Naive B cell (primary cell): ENCODE measurements at regions not wholly inside any gene's neighbourhood (a gene's known extent, or its start where the extent isn't known, plus 50 kb on each side); places are given as distances from the start of the nearest gene placed in this dataset.

Source experiments
- ATAC-seq, 2 donors: fragments of 150-1000 bp; cut with Tn5 transposase; 2 replicates each; pipeline ENCODE4 v1.10.0; 2021; ENCODE audit warnings: low read depth in 2 of 2, mild to moderate bottlenecking in 2 of 2, moderate library complexity in 2 of 2
- DNase-seq: peaks from one replicate; pipeline ENCODE4 v3.0.0; 2022
- H3K27ac Mint-ChIP-seq, 6 donors: one replicate each; pipeline ENCODE4 v1.8.0; 2020 to 2022; ENCODE audit warnings: mild to moderate bottlenecking in 6 of 6, mixed read lengths in 6 of 6, moderate library complexity in 5 of 6, inconsistent platforms in 2 of 6
- H3K27me3 Mint-ChIP-seq, 3 donors: one replicate each; pipeline ENCODE4 v1.8.0; 2021 to 2022; ENCODE audit warnings: mixed read lengths in 3 of 3, mild to moderate bottlenecking in 1 of 3
- H3K36me3 Mint-ChIP-seq, 2 donors: one replicate each; pipeline ENCODE4 v1.8.0; 2020 to 2022; ENCODE audit warnings: mixed read lengths in 2 of 2, inconsistent platforms in 1 of 2, mild to moderate bottlenecking in 1 of 2
- H3K4me1 Mint-ChIP-seq, 3 donors: one replicate each; pipeline ENCODE4 v1.8.0; 2020 to 2022; ENCODE audit warnings: mixed read lengths in 3 of 3, inconsistent platforms in 1 of 3, mild to moderate bottlenecking in 1 of 3, moderate library complexity in 1 of 3
- H3K4me3 Mint-ChIP-seq, 8 donors: one replicate each; pipeline ENCODE4 v1.8.0; 2020 to 2022; ENCODE audit warnings: mild to moderate bottlenecking in 8 of 8, mixed read lengths in 8 of 8, moderate library complexity in 8 of 8, inconsistent platforms in 2 of 8
- H3K9me3 Mint-ChIP-seq, 7 donors: one replicate each; pipeline ENCODE4 v1.8.0; 2020 to 2022; ENCODE audit warnings: mixed read lengths in 7 of 7, mild to moderate bottlenecking in 5 of 7, inconsistent platforms in 2 of 7, moderate library complexity in 1 of 7

GRCh38 chr15:36498916-36499315, 80.5 kb upstream of the CDIN1 start:
- H3K4me1 Mint-ChIP-seq = no peaks in the 10 kb centered on the region
- ATAC-seq = no peak
- no peak overlapping the region for H3K27ac Mint-ChIP-seq
- H3K27me3 Mint-ChIP-seq = peaks cover 2 to 15% (median 6%) of the 10 kb centered on the region in 3 donors
- no peak for DNase-seq
- no peaks in the 10 kb centered on the region for H3K9me3 Mint-ChIP-seq
- H3K4me3 Mint-ChIP-seq = no peak overlapping the region
- H3K36me3 Mint-ChIP-seq = no peaks in the 10 kb centered on the region

- Mint-ChIP-seq H3K9me3 (no peaks in the 10 kb centered on the region), H3K4me3 (no peak overlapping the region), H3K27me3 (peaks cover 4 to 15% (median 4%) of the 10 kb centered on the region in 3 donors), H3K36me3 (no peaks in the 10 kb centered on the region), H3K4me1 (no peaks in the 10 kb centered on the region), H3K27ac (peak overlapping the region in 1 of 6 donors; percentile 13)
- ATAC-seq (no peak), DNase-seq (no peak)
These were observed 79.7 kb upstream of the CDIN1 start for GRCh38 chr15:36499412-36500389.

GRCh38 chr15:36501063-36501678, 78.3 kb upstream of the CDIN1 start:
- DNase-seq (no peak), ATAC-seq (peak in 1 of 2 donors; percentile 20)
- Mint-ChIP-seq H3K4me1 (no peaks in the 10 kb centered on the region), H3K27me3 (peaks cover 0 to 20% (median 4%) of the 10 kb centered on the region in 3 donors), H3K9me3 (no peaks in the 10 kb centered on the region), H3K36me3 (no peaks in the 10 kb centered on the region), H3K27ac (no peak overlapping the region), H3K4me3 (no peak overlapping the region)

- H3K4me3 Mint-ChIP-seq = no peak overlapping the region
- no peak for ATAC-seq
- H3K9me3 Mint-ChIP-seq = no peaks in the 10 kb centered on the region
- no peak for DNase-seq
- H3K27ac Mint-ChIP-seq = no peak overlapping the region
- H3K36me3 Mint-ChIP-seq = no peaks in the 10 kb centered on the region
- peaks cover 0 to 20% (median 7%) of the 10 kb centered on the region in 3 donors for H3K27me3 Mint-ChIP-seq
- no peaks in the 10 kb centered on the region for H3K4me1 Mint-ChIP-seq
These were observed 76.9 kb upstream of the CDIN1 start for GRCh38 chr15:36502509-36502908.

GRCh38 chr15:36506733-36507356, 72.6 kb upstream of the CDIN1 start:
- ATAC-seq (no peak), DNase-seq (no peak)
- H3K27ac Mint-ChIP-seq = no peak overlapping the region
- H3K36me3 Mint-ChIP-seq = no peaks in the 10 kb centered on the region
- no peaks in the 10 kb centered on the region for H3K9me3 Mint-ChIP-seq
- H3K27me3 Mint-ChIP-seq = peaks cover 0 to 28% (median 11%) of the 10 kb centered on the region in 3 donors
- no peaks in the 10 kb centered on the region for H3K4me1 Mint-ChIP-seq
- no peak overlapping the region for H3K4me3 Mint-ChIP-seq

- Mint-ChIP-seq H3K36me3 (no peaks in the 10 kb centered on the region), H3K4me3 (no peak overlapping the region), H3K4me1 (no peaks in the 10 kb centered on the region), H3K27me3 (peaks cover 0 to 26% (median 11%) of the 10 kb centered on the region in 3 donors), H3K27ac (no peak overlapping the region), H3K9me3 (no peaks in the 10 kb centered on the region)
- ATAC-seq (no peak), DNase-seq (no peak)
These were observed 72.0 kb upstream of the CDIN1 start for GRCh38 chr15:36507458-36507857.

GRCh38 chr15:36511594-36511993, 67.8 kb upstream of the CDIN1 start:
- Mint-ChIP-seq H3K4me3 (no peak overlapping the region), H3K9me3 (no peaks in the 10 kb centered on the region), H3K27ac (no peak overlapping the region), H3K4me1 (no peaks in the 10 kb centered on the region), H3K27me3 (peaks cover 0 to 9% (median 6%) of the 10 kb centered on the region in 3 donors), H3K36me3 (no peaks in the 10 kb centered on the region)
- ATAC-seq (no peak), DNase-seq (no peak)

- no peak overlapping the region for H3K4me3 Mint-ChIP-seq
- H3K36me3 Mint-ChIP-seq = no peaks in the 10 kb centered on the region
- peaks cover 0 to 5% (median 0%) of the 10 kb centered on the region in 7 donors for H3K9me3 Mint-ChIP-seq
These were observed 61.7 kb upstream of the CDIN1 start for GRCh38 chr15:36517758-36518157.

GRCh38 chr15:36519067-36519466, 60.4 kb upstream of the CDIN1 start:
- no peak overlapping the region for H3K27ac Mint-ChIP-seq
- DNase-seq (no peak), ATAC-seq (no peak)
- peaks cover 0 to 7% (median 5%) of the 10 kb centered on the region in 3 donors for H3K27me3 Mint-ChIP-seq
- no peak overlapping the region for H3K4me3 Mint-ChIP-seq
- no peaks in the 10 kb centered on the region for H3K36me3 Mint-ChIP-seq
- H3K9me3 Mint-ChIP-seq = peaks cover 0 to 5% (median 0%) of the 10 kb centered on the region in 7 donors
- H3K4me1 Mint-ChIP-seq = no peaks in the 10 kb centered on the region

More at GRCh38 chr15:36517758-36518157, 61.7 kb upstream of the CDIN1 start:
- DNase-seq (no peak), ATAC-seq (no peak)
- peaks cover 0 to 7% (median 5%) of the 10 kb centered on the region in 3 donors for H3K27me3 Mint-ChIP-seq
- no peaks in the 10 kb centered on the region for H3K4me1 Mint-ChIP-seq
- no peak overlapping the region for H3K27ac Mint-ChIP-seq

GRCh38 chr15:36525430-36525829, 54.0 kb upstream of the CDIN1 start:
- Mint-ChIP-seq H3K27me3 (peaks cover 0 to 5% (median 0%) of the 10 kb centered on the region in 3 donors), H3K4me3 (no peak overlapping the region), H3K27ac (no peak overlapping the region), H3K4me1 (peaks cover 0 to 5% (median 3%) of the 10 kb centered on the region in 3 donors), H3K36me3 (no peaks in the 10 kb centered on the region), H3K9me3 (peaks cover 0 to 8% (median 0%) of the 10 kb centered on the region in 7 donors)
- ATAC-seq = no peak
- no peak for DNase-seq

GRCh38 chr15:36527235-36528162, 51.9 kb upstream of the CDIN1 start:
- Mint-ChIP-seq H3K4me3 (no peak overlapping the region), H3K27ac (no peak overlapping the region), H3K9me3 (peaks cover 0 to 8% (median 0%) of the 10 kb centered on the region in 7 donors), H3K27me3 (peaks cover 0 to 5% (median 4%) of the 10 kb centered on the region in 3 donors), H3K36me3 (no peaks in the 10 kb centered on the region), H3K4me1 (peaks cover 0 to 5% (median 3%) of the 10 kb centered on the region in 3 donors)
- no peak for ATAC-seq
- DNase-seq = no peak

- DNase-seq (no peak), ATAC-seq (peak; percentile 65 to 85)
- H3K4me1 Mint-ChIP-seq = peaks cover 0 to 5% (median 3%) of the 10 kb centered on the region in 3 donors
- H3K9me3 Mint-ChIP-seq = peaks cover 0 to 5% (median 0%) of the 10 kb centered on the region in 7 donors
- H3K27ac Mint-ChIP-seq = peak overlapping the region in 2 of 6 donors; percentile 2 to 30
- no peak overlapping the region for H3K4me3 Mint-ChIP-seq
- H3K27me3 Mint-ChIP-seq = peaks cover 0 to 7% (median 4%) of the 10 kb centered on the region in 3 donors
- no peaks in the 10 kb centered on the region for H3K36me3 Mint-ChIP-seq
These were observed 50.0 kb upstream of the CDIN1 start for GRCh38 chr15:36529296-36530011.
